Progenitor cell of endocrine pancreas (in vitro differentiated cells): ENCODE measurements at regions not wholly inside any gene's neighbourhood (a gene's known extent, or its start where the extent isn't known, plus 50 kb on each side); places are given as distances from the start of the nearest gene placed in this dataset.

ENCODE experiments used
- DNase-seq: peaks from one replicate; pipeline ENCODE4 v3.0.0; 2021; ENCODE audit warnings: low spot score; ENCODE audit not compliant: unreplicated experiment
- H3K27ac Mint-ChIP-seq: 2 replicates; pipeline ENCODE4 v1.8.0; 2021; ENCODE audit warnings: mild to moderate bottlenecking, moderate library complexity, mixed read lengths
- H3K27me3 Mint-ChIP-seq: 2 replicates; pipeline ENCODE4 v1.8.0; 2021; ENCODE audit warnings: mixed read lengths
- H3K36me3 Mint-ChIP-seq: 2 replicates; pipeline ENCODE4 v1.8.0; 2022; ENCODE audit warnings: mixed read lengths; ENCODE audit not compliant: insufficient read depth
- H3K4me1 Mint-ChIP-seq: 2 replicates; pipeline ENCODE4 v1.8.0; 2021; ENCODE audit warnings: low read depth, mixed read lengths
- H3K4me3 Mint-ChIP-seq: 2 replicates; pipeline ENCODE4 v1.8.0; 2021; ENCODE audit warnings: low read depth, mild to moderate bottlenecking, moderate library complexity, mixed read lengths
- H3K9me3 Mint-ChIP-seq: 2 replicates; pipeline ENCODE4 v1.8.0; 2021; ENCODE audit warnings: low read depth, mixed read lengths
- CTCF ChIP-seq: fragments of 200-600 bp; sonication (generic); IDR thresholded peaks from one replicate; pipeline ENCODE4 v1.5.0; 2021; ENCODE audit warnings: antibody characterized with exemption, mild to moderate bottlenecking; ENCODE audit not compliant: unreplicated experiment

- Mint-ChIP-seq H3K36me3 (no peaks in the 10 kb centered on the region), H3K9me3 (no peaks in the 10 kb centered on the region), H3K4me3 (no peak overlapping the region), H3K27ac (no peak overlapping the region), H3K27me3 (no peaks in the 10 kb centered on the region), H3K4me1 (peaks cover 10% of the 10 kb centered on the region)
- DNase-seq, result no peak
- peak; percentile 12 for TF ChIP-seq CTCF
Observed at GRCh38 chr2:109062145-109062858, 66.7 kb upstream of the SH3RF3 start.

- no peak for TF ChIP-seq CTCF
- no peak overlapping the region for H3K4me3 Mint-ChIP-seq
- H3K4me1 Mint-ChIP-seq, result peaks cover 9% of the 10 kb centered on the region
- DNase-seq, result no peak
- H3K27me3 Mint-ChIP-seq, result no peaks in the 10 kb centered on the region
- H3K27ac Mint-ChIP-seq, result no peak overlapping the region
- no peaks in the 10 kb centered on the region for H3K36me3 Mint-ChIP-seq
- H3K9me3 Mint-ChIP-seq, result no peaks in the 10 kb centered on the region
Observed at GRCh38 chr2:109061736-109062135, 67.3 kb upstream of the SH3RF3 start.

- TF ChIP-seq CTCF, result no peak
- no peaks in the 10 kb centered on the region for H3K36me3 Mint-ChIP-seq
- no peak overlapping the region for H3K4me3 Mint-ChIP-seq
- peaks cover 9% of the 10 kb centered on the region for H3K4me1 Mint-ChIP-seq
- no peaks in the 10 kb centered on the region for H3K9me3 Mint-ChIP-seq
- no peak for DNase-seq
- H3K27ac Mint-ChIP-seq, result no peak overlapping the region
- no peaks in the 10 kb centered on the region for H3K27me3 Mint-ChIP-seq
Observed at GRCh38 chr2:109060496-109060895, 68.5 kb upstream of the SH3RF3 start.

- no peak for DNase-seq
- Mint-ChIP-seq H3K36me3 (no peaks in the 10 kb centered on the region), H3K27me3 (no peaks in the 10 kb centered on the region), H3K9me3 (no peaks in the 10 kb centered on the region), H3K4me1 (peaks cover 4% of the 10 kb centered on the region), H3K27ac (no peak overlapping the region), H3K4me3 (no peak overlapping the region)
- TF ChIP-seq CTCF, result no peak
Observed at GRCh38 chr2:109059474-109060165, 69.4 kb upstream of the SH3RF3 start.

GRCh38 chr2:109058802-109059201 is 69.8 kb upstream of the EDAR start:
- Mint-ChIP-seq H3K27me3 (no peaks in the 10 kb centered on the region), H3K4me1 (peaks cover 3% of the 10 kb centered on the region), H3K4me3 (no peak overlapping the region), H3K9me3 (no peaks in the 10 kb centered on the region), H3K36me3 (no peaks in the 10 kb centered on the region), H3K27ac (no peak overlapping the region)
- TF ChIP-seq CTCF, result no peak
- DNase-seq, result no peak
